Fibroblast of pulmonary artery (primary cell): ENCODE measurements at regions not wholly inside any gene's neighbourhood (a gene's known extent, or its start where the extent isn't known, plus 50 kb on each side); places are given as distances from the start of the nearest gene placed in this dataset.
A peak's percentile ranks its signal among the peaks of the same experiment; 100 is the strongest.

Source experiments
- DNase-seq: peaks from one replicate; pipeline ENCODE4 v3.0.0-alpha.2; 2010; ENCODE audit warnings: low read depth
- H3K4me3 ChIP-seq: replicated peaks from 2 replicates; pipeline ENCODE4 v1.5.1; 2011; ENCODE audit warnings: low read depth, mild to moderate bottlenecking, control low read depth, low read length, moderate library complexity
- TF ChIP-seq, protein P1 (sequence below): IDR thresholded peaks from 2 replicates; pipeline ENCODE4 v1.5.1; 2011; ENCODE audit warnings: mild to moderate bottlenecking, control low read depth, low read length, inconsistent platforms; ENCODE audit errors: missing control alignments

GRCh38 chr3:113132571-113132996, 78.8 kb upstream of the BOC start:
- DNase-seq: no peak
- TF ChIP-seq, protein P1, sequence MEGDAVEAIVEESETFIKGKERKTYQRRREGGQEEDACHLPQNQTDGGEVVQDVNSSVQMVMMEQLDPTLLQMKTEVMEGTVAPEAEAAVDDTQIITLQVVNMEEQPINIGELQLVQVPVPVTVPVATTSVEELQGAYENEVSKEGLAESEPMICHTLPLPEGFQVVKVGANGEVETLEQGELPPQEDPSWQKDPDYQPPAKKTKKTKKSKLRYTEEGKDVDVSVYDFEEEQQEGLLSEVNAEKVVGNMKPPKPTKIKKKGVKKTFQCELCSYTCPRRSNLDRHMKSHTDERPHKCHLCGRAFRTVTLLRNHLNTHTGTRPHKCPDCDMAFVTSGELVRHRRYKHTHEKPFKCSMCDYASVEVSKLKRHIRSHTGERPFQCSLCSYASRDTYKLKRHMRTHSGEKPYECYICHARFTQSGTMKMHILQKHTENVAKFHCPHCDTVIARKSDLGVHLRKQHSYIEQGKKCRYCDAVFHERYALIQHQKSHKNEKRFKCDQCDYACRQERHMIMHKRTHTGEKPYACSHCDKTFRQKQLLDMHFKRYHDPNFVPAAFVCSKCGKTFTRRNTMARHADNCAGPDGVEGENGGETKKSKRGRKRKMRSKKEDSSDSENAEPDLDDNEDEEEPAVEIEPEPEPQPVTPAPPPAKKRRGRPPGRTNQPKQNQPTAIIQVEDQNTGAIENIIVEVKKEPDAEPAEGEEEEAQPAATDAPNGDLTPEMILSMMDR: no peak
- no peak overlapping the region for H3K4me3 ChIP-seq

DNA sequence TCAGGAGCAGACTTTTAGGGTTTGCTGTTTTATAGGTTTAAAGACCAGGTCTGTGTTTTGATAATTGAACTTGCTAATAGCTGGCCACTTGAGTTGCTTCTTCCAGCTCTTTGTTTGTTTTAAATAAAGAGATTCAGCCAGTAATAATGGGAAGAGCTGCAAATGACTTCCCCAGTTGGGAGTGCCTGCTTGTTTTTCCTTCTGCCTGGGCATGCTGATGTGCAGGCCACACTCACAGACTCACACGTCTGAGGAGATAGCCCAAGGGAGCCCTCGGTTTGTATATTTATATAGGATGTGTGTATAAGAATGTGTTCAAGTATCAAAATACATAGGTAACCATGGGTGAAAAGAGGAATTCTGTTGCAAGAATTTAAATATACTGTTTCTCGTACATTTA, 78.2 kb upstream of the BOC start:
- no peak for DNase-seq
- TF ChIP-seq, protein P1: no peak
- H3K4me3 ChIP-seq: no peak overlapping the region

- DNase-seq: peak; percentile 62
- H3K4me3 ChIP-seq: no peak overlapping the region
- TF ChIP-seq, protein P1: peak; percentile 58
Observed at GRCh38 chr3:113136071-113136470, 75.3 kb upstream of the BOC start.

DNA sequence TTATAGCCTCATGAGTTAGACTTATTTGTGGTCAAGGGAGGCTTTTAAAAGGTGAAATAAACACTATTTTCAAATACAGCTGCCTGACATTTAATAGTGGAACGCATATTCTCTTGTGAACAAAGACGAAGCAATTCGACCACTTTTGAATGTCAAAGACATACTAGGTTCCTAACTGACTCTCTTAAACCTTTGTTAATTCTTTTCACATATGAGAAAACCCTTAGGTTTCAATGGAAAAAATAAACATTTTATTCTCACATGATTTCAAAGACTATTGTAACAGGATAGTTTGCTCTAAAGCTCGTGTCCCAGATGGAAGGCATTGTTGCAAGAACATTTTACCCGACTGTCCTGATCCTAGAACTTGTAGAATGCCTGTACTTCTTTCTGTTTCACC, 74.8 kb upstream of the BOC start:
- no peak for DNase-seq
- TF ChIP-seq, protein P1: no peak

DNA sequence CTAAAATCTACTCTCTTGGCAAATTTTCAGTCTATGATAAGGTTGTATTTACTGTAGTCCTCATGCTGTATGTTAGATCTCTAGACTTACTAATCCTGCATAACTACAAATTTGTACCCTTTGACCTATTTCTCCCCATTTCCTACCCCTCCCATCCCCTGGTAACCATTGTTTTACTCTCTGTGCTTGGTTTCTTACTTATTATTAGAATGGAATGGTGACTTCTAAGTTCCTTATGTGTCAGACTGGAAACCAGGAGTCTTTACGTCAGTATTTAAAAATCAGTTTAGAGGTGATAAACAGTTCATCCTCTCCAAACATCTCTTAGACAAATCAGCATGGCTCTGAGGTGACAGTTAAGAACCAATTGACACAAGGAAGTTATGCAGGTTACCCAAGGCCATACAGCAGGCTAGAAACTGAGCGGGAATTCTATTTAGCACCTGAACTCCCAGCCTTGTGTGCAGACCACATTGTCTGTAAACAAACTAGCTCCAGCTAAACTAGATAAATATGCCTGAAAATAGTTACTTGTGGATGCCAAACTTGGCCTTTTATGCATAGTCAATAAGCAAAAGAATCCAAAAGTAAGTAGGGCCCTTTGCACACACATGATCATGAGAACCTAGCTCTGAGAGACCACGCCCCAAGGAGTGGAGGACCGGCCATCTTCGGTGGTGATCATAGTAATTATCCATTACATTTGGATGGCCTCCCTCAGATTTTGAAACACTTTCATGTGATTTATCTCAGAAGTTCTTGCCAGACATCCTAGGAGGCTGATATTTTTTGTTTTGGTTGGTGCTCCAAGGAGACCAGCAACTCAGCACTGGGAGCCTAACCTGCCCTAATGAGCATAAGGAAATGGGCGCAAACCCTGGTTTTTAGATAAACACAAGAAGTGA, 72.3 kb upstream of the BOC start:
- H3K4me3 ChIP-seq: no peak overlapping the region
- no peak for DNase-seq
- TF ChIP-seq, protein P1: no peak

More for the DNA sequence above, 74.8 kb upstream of the BOC start:
- no peak overlapping the region for H3K4me3 ChIP-seq

DNA sequence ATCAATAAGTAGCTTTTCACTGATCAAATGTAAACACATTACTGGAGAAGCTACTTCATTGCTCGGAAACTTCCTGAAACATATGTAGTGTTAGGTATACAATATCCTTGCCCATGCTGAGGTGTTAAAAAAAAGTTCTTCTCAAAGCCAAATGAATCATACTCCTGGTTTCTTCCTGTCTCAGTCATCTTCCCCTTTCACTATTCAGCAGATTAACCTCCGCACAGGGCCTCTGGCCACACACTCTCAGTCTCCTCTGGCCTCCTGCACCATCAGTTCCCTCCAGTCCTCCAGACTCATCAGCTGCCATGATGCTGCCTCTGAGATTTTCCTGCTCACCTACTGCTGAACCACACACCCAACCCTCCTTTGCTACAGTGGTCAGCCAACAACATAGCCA, 70.5 kb upstream of the BOC start:
- DNase-seq: peak; percentile 38
- no peak overlapping the region for H3K4me3 ChIP-seq
- TF ChIP-seq, protein P1: no peak

GRCh38 chr3:113141543-113141942, 69.8 kb upstream of the BOC start:
- TF ChIP-seq, protein P1: no peak
- H3K4me3 ChIP-seq: no peak overlapping the region
- DNase-seq: no peak
